NCI-H748 (cell line): ENCODE measurements at regions not wholly inside any gene's neighbourhood (a gene's known extent, or its start where the extent isn't known, plus 50 kb on each side); places are given as distances from the start of the nearest gene placed in this dataset.

Experiments used
- DNase-seq: peaks from one replicate; lab custom pipeline; 2025; ENCODE audit not compliant: unreplicated experiment; lab: John Stamatoyannopoulos, UW

DNA sequence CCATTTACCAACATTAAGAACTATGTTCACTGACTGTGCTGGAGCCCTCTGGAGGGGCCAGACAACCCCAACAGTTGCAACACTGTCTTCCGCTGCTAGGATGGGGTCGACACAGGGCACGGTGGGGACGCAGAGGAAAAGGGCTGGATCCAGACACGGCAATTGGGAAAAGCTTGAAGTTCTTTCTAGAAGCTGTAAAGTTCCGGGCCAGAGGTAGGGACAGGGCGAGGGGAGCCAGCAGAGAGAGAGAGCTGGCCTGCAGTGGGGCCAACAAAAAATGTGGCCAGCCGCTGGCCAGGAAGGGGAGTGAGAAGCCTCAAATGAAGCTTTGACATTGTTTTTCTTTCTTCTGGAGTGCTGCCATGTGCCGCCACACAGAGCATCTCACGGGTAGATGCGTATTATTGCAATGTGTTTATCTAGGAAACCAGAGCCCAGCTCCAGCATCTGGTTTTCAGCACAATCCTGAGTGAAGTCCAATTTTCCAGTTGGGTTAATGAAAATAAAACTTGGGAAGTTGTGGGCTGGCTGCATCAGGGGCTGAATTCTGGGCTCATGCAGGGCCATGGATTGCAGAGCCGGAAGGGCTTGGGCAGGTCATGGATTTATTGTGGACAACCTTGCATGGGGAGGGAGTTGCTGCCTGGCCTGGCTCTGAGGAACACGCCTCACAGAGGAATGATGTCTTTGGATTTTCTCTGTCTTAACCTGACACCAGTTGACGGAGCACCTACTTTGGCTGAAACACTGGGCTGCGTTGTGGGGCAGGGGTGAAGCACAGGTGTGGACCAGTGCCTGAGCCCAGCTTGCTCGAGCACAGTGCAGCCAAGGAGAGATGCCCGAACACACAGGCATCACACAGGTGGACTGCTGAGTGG, 67.6 kb upstream of the AMPD3 start:
- DNase-seq: no peak

DNA sequence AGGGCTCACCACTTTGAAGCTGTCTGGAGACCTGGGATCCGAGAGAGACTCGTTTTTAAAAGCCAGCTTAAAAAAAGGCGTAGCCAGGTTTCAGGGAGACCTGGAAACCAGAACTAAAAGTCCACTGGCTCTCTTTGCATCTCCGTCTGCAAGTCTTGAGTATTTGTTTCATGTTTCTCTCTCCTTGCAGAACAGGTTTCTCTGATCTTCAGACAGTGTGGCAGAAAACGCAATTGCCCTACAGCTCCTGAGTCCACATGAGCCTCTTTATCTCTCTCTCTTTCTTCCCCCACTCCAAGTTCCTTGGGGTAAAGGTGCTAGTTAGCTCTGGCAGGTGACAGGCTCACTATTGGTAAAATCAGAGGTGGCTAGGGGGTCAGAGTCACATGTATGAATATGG, 67.0 kb upstream of the AMPD3 start:
- no peak for DNase-seq

DNA sequence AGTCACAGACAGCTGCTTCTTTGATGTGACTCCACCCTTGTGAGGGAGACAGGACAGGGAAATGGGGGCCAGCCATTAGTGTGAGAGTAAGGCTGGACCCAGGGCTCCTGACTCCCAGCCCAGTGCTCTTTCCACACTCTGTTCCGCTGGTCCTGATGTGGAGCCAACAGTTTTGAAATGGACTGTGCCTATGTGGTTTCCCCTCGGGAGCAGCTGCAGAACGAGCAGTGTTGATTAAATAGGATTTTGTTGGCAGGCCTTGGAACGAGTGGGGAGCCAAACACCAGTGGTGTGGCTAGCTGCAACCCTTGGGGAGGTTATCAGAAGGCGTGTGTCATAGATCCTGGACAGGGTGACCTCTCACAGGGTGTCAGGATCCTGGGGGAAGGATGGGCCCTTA, 66.5 kb upstream of the AMPD3 start:
- no peak for DNase-seq

DNA sequence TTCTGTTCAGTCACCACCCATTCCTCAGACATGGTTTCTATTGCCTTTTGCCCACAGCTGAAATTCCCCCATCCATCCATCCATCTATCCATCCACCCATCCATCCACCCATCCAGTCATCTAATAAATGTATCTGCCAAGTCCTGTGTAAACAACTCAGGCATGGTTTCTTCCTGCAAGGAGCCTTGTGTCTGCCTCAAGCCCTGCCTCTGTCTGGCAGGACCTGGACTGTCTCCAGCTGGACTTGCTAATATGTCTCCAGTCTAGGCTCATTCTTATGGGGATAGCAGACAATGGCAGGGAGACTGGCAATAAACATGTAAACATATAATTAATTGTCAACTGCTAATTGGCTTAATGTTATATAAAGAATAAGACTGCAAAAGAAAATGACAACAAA, 64.7 kb upstream of the AMPD3 start:
- no peak for DNase-seq

DNA sequence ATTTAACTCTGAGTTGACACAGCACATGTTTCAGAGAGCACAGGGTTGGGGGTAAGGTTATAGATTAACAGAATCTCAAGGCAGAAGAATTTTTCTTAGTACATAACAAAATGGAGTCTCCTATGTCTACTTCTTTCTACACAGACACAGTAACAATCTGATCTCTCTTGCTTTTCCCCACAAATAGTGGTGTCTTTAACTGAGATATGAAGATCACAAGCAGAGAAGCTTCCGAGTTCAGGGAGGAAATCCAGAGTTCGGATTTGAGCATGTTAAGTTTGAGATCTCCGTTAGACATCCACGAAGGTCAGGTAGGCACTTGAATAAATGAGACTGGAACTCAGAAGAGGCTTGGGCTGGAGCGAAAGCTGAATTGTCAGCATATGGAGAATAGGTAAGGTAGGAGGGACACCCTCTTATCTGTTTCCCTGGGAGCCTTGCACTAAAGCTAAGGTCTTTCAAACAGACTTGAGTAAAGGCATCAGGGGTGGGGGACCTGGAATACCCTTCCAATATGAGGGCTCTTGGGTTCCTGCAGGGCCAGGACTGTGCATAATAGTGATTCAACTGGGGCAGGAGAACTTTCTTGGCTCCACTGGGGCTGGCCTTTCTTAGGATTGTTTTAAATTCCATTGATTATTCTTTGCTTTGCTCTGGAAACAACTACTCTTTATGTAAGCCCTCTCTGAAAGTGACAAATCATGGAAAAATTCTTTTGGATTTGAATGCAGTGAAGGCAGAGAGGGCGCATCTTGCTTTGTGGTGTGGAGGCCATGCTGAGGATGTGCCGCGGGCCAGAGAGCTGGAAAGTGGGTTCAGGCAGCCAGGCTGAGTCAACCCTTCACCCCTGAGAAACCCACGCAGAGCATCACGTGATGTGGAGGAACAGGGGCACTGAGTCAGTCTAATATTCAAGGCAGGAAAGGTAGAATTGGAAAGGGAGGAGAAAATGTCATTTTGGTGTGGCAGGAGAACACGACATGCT, 62.7 kb upstream of the AMPD3 start:
- DNase-seq: no peak

DNA sequence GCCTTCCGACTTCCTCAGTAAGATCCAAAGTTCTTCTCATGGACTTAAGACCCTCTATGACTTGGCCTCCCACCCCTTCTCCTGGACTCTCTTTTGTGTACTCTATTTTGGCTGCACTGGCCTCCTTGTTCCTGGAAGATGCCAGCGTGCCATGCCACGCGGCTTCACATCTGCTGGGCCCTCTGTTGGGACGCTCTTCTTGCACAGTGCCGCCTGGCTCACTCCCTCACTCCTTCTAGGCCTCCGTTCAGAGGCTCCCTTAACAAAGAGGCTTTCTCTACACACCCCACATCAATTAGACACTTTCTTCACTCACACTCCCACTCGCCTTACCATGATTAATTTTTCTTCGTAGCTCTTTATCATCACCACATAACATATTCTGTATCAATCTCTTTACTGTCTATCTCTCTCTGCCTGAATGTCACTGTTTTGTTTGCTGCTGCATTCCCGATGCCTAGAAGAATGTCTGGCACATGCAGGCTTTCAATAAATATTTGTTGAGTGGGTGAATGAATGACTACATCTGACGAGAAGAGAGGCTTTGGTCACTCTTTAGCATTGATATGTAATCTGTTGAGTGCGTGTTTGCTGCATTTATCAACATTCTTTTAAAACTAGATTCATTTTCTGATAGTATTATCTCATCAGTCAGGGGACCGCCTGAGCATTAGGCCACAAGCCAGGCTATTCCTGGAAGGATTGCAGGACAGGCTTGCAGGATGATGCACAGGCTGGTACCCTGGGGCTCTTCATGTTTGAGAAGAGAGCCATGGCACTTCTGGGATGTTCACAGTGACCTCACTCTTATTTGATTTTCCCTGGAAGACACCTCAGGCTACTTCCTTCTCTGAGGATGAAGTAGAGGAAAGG, 60.6 kb upstream of the AMPD3 start:
- DNase-seq: no peak

DNA sequence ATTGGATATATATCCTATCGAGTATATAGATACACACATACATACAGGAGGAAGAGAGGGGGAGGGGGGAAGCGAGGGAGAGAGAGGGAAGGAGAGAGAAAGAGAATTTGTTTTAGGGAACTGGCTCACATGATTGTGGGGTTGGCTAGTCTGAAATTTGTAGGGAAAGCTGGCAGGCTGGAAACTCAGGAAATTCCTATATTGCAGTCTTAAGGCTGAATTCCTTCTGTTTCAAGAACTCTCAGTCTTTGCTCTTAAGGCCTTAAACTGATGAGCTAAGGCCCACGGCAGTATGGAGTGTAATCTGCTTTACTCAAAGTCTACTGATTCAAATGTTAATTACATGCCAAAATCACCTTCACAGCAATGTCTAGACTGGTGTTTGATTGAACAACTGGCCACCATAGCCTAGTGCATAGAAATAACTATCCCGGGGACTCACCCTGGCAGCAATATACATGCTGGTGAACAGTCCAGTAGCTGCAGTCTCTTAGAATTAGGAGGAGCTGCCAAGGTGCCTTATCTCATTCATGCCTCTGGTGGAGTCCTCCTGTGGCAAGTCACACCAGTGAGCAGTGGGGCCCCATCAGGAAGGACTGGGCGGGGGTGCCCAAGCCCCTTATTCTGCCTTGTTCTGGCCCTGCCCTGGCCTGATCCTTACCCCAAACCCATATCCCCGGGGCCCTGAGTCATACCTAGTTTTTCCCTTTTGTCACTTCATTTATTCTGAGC, 59.7 kb upstream of the AMPD3 start:
- no peak for DNase-seq

DNA sequence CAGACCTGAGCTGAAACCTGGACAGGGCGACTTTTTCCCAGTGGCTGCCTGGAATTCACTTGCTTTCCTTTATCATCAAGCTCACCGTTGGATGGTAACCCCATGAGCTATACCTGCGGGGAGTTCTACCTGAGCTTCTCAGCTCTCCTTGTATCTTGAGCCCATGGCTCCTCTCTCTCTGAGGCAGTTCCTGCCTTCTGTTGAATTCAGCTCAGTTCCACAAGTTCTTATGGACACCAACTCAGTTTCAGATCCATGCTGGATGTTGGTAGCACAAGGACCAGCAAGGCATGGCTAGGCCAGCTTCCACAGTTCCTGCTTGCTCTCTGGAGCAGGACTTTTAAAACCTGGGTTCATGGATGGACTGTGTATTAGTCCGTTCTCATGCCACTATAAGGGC, 58.3 kb upstream of the AMPD3 start:
- DNase-seq: no peak

DNA sequence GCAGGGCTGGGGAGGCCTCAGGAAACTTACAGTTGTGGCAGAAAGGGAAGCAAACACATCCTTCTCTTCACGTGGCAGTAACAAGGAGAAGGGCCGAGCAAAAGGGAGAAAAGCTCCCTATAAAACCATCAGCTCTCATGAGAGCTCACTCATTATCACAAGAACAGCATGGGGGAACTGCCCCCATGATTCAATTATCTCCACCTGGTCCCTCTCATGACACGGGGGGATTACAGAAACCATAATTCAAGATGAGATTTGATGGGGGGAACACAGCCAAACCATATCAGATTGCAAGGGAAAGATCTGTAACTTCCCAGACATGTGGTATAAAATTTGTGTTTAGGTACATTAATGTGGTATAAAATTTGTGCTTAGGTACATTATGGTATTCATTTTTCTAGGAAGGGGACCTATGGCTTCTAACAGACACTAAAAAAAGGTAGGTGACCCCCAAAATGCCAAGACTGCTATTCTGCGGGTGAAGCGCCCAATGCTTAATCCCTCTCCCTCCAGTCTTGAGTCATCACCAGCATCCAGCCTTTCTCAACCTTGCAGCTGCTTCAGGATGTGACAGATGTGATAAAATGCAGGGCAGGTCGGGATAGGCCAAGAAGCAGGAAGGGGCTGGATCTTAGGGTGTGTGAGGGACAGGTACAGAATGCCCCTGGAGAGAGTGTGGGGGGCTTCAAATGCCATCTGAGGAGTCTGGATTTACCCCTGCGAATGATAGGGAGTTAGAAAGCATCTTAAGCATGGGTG, 57.7 kb upstream of the AMPD3 start:
- DNase-seq: no peak

DNA sequence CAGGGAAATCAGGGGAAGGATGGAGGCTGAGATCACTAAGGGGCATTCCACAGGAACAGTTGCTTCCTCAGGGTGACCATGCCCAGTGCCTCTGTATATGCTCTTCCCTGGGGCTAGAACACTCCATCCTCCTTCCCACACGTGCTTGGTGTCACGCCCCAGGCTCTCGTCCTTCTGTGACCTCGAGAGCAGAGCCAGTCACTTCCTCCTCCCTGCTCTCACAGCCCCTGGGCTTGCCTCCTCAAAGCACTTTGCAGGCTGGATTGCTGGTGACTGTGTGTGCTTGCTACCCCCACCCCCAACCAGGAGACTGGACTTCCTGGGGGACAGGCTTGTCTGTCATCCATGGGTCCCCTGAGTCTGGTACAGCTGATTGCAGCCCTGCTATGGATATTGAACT, 56.5 kb upstream of the AMPD3 start:
- DNase-seq: no peak

DNA sequence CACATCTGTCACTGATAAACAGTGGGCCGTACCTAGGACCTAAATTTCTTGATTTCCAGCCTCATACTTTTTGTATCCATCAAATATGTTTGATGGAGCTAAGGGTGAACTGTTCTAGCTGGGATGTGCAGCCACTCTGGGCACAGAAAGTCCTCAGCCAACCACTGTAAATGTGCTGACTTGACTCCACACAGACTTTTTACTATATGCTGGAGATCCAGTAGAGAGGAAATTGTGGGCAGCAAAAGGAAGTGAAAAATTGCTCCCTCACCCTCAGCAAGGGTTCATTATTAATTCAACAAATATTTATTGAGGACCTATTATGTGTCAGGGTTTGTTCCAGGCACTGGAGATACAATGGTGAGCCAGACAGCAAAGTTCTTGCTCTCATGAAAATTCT, 54.2 kb upstream of the AMPD3 start:
- DNase-seq: no peak

DNA sequence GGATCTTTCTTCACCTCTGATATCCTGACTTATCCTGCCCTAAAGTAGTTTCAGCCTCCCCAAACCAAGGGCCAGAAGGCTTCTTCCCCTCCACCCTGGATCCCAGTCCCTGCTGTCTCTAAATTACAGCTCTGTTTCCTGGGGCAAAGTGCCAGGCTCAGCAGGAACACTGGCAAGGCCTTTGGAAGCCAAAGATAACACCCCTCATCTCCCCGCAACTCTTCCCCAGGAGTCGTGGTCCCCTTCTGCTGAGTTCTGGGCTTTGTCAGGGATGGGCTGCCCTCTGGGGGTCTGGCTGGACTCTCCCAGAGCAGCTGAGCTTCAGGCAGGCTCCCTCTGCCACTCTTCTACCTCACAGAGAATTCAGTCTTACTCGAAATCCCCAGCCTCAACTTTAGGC, 53.8 kb upstream of the AMPD3 start:
- no peak for DNase-seq

DNA sequence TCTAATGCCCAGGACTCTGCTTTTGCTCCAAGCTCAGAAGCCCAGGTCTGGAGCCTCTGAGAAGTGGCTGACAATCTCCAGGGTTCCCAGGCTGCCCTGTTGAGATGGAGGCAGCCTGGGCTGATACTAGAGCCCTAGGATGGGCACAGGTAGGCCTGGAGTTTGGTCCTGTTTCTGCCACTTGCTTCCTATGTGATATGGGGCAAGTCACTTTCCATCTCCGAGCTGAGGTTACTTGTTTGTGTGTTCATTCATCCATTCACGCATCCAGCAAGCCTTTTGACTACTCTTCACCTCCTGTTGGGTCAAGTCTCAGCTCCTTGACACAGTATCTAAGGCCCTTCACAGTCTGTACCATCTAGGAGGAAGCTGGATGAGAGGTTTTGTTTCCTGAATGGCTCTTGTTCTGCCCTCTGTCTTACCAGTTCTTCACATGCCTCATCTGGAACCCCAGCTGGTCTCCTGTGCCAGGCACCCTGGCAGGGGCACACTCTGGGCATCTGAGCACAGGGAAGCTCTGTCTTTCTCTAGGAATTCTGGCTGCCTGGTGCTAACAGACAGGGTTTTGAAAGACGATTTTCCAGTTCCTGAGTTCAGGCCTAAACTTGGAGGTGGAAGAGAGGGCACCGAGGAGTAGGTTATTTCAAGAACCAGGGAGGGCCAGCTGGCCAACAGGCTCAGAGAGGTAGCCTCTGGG, 53.2 kb upstream of the AMPD3 start:
- DNase-seq: no peak
